ENCODE measurements at regions not wholly inside any gene's neighbourhood (a gene's known extent, or its start where the extent isn't known, plus 50 kb on each side); places are given as distances from the start of the nearest gene placed in this dataset.
A peak's percentile ranks its signal among the peaks of the same experiment; 100 is the strongest.
"Not testable (repeated sequence)": the region's sequence is repeated elsewhere in the genome, so short reads cannot be mapped to it uniquely, and the experiment has no call there.

DNA sequence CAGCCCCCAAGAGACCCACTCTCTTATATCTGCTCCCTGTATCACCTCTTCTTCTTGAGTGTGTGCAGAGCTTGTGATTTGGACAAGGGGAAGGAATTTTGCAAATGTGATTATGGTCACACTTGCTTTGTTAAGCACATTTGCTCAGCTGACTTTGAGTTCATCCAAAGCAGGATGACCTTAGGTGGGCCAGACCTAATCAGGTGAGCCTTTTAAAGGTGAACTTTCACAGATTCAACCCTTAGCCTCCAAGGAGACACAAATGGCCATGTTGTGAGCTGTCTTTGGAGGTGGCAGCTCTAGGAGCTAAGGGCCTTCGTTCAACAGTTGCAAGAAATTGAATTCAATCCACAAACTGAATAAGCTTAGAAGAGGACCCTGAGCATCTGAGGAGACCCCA lies 147.8 kb downstream of the DEFB131A start:
- no peak overlapping the region for H3K4me3 Mint-ChIP-seq

GRCh38 chr4:9594948-9595347 lies 150.7 kb downstream of the DEFB131A start:
- Mint-ChIP-seq H3K36me3 (ENCODE audit: low read depth) (peaks cover 13% of the 10 kb centered on the region), H3K27me3 (no peaks in the 10 kb centered on the region), H3K27ac (no peak overlapping the region), H3K9me3 (peaks cover 13% of the 10 kb centered on the region), H3K4me3 (no peak overlapping the region), H3K4me1 (peaks cover 6% of the 10 kb centered on the region)
- ATAC-seq (replicated peaks): no peak

More for the DNA sequence above, 147.8 kb downstream of the DEFB131A start:
- H3K27ac Mint-ChIP-seq: no peak overlapping the region
- no peak for ATAC-seq (replicated peaks)
- no peaks in the 10 kb centered on the region for H3K27me3 Mint-ChIP-seq
- H3K9me3 Mint-ChIP-seq: peaks cover 13% of the 10 kb centered on the region
- H3K4me1 Mint-ChIP-seq: peaks cover 6% of the 10 kb centered on the region
- peaks cover 13% of the 10 kb centered on the region for H3K36me3 Mint-ChIP-seq (ENCODE audit: low read depth)

DNA sequence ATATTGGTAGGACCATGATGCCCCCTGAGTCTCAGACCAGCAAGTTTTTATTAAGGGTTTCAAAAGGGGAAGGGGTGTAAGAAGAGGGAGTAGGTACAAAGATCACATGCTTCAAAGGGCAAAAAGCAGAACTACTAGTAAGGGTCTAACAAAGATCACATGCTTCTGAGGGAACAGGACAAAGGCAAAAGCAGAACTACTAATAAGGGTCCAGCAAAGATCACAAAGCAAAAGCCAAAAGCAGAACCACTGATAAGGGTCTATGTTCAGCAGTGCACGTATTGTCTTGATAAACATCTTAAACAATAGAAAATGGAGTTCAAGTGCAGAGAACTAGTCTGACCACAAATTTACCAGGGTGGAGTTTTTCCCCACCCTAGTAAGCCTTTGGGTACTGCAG lies 151.3 kb downstream of the DEFB131A start:
- Mint-ChIP-seq H3K9me3 (peaks cover 13% of the 10 kb centered on the region), H3K36me3 (ENCODE audit: low read depth) (peaks cover 13% of the 10 kb centered on the region)
- not testable (repeated sequence) for H3K27ac Mint-ChIP-seq; H3K4me3 Mint-ChIP-seq; H3K4me1 Mint-ChIP-seq; ATAC-seq (replicated peaks); H3K27me3 Mint-ChIP-seq

DNA sequence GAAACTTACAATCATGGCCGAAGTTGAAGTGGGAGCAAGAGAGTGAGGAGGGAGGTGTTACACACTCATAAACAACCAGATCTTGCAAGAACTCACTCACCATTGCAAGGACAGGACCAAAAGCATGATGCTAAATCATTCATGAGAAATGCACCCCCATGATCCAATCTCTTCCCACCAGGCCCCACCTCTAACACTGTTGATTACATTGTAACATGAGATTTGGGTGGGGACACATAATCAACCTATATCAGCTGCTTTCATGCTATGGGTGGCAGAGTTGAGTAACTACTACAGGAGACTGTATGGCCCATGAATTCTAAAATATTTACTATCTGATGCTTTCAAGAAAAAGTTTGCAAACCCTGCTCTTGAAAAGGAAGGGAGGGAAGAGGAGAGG lies 155.1 kb downstream of the DEFB131A start:
- Mint-ChIP-seq H3K27me3 (no peaks in the 10 kb centered on the region), H3K27ac (no peak overlapping the region), H3K4me1 (peaks cover 27% of the 10 kb centered on the region), H3K4me3 (no peak overlapping the region), H3K9me3 (peaks cover 13% of the 10 kb centered on the region), H3K36me3 (ENCODE audit: low read depth) (peaks cover 13% of the 10 kb centered on the region)
- ATAC-seq (replicated peaks): no peak

GRCh38 chr4:9600246-9600645 lies 156.0 kb downstream of the DEFB131A start:
- peaks cover 9% of the 10 kb centered on the region for H3K36me3 Mint-ChIP-seq (ENCODE audit: low read depth)
- H3K27me3 Mint-ChIP-seq: no peaks in the 10 kb centered on the region
- H3K27ac Mint-ChIP-seq: no peak overlapping the region
- peaks cover 36% of the 10 kb centered on the region for H3K4me1 Mint-ChIP-seq
- H3K4me3 Mint-ChIP-seq: no peak overlapping the region
- ATAC-seq (replicated peaks): no peak
- peaks cover 12% of the 10 kb centered on the region for H3K9me3 Mint-ChIP-seq

DNA sequence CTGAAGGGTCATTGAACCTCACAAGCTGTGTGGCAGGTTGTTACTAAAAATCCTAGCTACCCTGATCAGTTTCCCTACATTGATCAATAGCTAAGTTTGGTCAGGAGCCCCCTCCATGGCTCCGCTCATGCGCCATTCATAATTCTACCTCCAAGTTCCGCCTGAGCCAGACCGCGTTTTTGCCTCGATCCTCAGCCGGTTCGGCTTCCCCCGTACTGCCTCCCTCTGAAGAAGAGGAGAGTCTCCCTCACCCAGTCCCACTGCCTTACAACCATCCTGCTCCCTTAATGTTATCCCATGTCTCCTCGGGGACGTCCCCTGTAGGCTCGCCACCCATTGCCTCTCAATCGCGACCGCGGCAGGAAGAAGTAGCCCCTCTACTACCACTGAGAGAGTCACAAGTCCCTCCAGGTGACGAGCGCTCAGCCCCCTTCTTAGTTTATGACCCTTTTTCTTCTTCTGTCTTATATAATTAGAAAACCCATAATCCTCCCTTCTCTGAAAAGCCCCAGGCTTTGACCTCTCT lies 158.2 kb downstream of the DEFB131A start:
- H3K4me1 Mint-ChIP-seq: peaks cover 39% of the 10 kb centered on the region
- peak overlapping the region; percentile 60 for H3K27ac Mint-ChIP-seq
- no peaks in the 10 kb centered on the region for H3K9me3 Mint-ChIP-seq
- H3K4me3 Mint-ChIP-seq: peak overlapping the region; percentile 3
- no peaks in the 10 kb centered on the region for H3K36me3 Mint-ChIP-seq (ENCODE audit: low read depth)
- ATAC-seq (replicated peaks): no peak
- H3K27me3 Mint-ChIP-seq: no peaks in the 10 kb centered on the region

DNA sequence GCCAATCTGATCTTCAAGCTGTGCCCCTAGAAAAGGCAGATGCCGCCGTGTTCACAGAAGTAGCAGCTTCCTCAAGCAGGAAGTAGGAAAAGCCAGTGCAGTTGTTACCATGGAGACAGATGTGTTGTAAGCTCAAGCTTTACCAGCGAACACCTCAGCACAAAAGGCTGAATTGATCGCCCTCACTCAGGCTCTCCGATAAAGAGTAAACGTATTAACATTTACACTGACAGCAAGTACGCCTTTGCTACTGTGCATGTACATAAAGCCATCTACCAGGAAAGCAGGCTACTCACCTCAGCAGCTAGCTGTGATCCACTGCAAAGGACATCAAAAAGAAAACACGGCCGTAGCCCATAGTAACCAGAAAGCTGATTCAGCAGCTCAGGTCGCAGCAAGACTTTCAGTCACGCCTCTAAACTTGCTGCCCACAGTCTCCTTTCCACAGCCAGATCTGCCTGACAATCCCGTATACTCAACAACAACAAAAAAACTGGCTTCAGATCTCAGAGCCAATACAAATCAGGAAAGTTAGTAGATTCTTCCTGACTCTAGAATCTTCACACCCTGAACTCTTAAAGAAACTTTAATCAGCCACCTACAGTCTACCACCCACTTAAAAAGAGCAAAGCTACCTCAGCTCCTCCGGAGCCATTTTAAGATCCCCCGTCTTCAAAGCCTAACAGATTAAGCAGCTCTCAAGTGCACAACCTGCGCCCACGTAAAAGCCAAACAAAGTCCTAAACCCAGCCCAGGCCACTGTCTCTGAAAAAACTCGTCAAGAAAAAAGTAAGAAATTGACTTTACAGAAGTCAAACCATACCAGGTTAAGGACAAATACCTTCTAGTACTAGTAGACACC lies 160.0 kb downstream of the DEFB131A start:
- Mint-ChIP-seq H3K4me3 (peak overlapping the region; percentile 80), H3K4me1 (peaks cover 39% of the 10 kb centered on the region)
- not testable (repeated sequence) for ATAC-seq (replicated peaks)

DNA sequence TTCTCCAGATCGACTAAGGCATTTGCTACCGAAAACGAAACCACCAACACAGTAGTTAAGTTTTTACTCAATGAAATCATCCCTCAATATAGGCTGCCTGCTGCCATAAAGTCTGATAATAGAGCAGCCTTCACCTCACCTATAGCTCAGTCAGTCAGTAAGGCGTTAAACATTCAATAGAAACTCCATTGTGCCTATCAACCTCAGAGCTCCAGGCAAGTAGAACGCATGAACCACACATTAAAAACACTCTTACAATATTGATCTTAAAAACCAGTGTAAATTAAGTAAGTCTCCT lies 160.6 kb downstream of the DEFB131A start:
- peak overlapping the region; percentile 80 for H3K4me3 Mint-ChIP-seq
- not testable (repeated sequence) for H3K9me3 Mint-ChIP-seq; H3K27me3 Mint-ChIP-seq; H3K36me3 Mint-ChIP-seq (ENCODE audit: low read depth); ATAC-seq (replicated peaks)
- peaks cover 39% of the 10 kb centered on the region for H3K4me1 Mint-ChIP-seq
- peak overlapping the region; percentile 93 for H3K27ac Mint-ChIP-seq

More for the DNA sequence above, 160.0 kb downstream of the DEFB131A start:
- H3K27ac Mint-ChIP-seq: peak overlapping the region; percentile 93
- H3K9me3 Mint-ChIP-seq; H3K36me3 Mint-ChIP-seq (ENCODE audit: low read depth); H3K27me3 Mint-ChIP-seq: not testable (repeated sequence)

DNA sequence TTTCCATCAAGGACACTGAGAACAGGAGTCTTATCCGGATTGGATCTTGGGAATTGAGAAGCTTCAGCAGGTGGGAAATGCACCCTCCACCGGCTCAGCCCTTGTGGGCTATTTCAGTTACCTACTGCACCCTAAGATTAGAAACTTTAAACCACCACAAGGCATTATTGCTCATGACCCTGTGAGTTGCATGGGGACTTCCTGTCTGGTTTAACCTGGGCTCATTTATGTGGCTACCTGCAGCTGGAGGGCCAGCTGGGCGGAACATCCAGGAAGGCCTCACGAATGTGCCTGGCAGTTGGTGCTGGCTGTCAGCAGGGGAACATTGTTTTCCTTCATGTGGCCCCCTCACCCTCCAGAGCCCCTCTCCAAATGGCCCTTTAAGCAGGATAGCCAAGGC lies 164.1 kb downstream of the DEFB131A start:
- Mint-ChIP-seq H3K4me1 (peaks cover 26% of the 10 kb centered on the region), H3K9me3 (no peaks in the 10 kb centered on the region), H3K36me3 (ENCODE audit: low read depth) (no peaks in the 10 kb centered on the region), H3K27me3 (peaks cover 2% of the 10 kb centered on the region), H3K4me3 (no peak overlapping the region), H3K27ac (no peak overlapping the region)
- no peak for ATAC-seq (replicated peaks)

- H3K4me1 Mint-ChIP-seq; ATAC-seq (replicated peaks); H3K4me3 Mint-ChIP-seq; H3K27me3 Mint-ChIP-seq; H3K9me3 Mint-ChIP-seq; H3K36me3 Mint-ChIP-seq (ENCODE audit: low read depth); H3K27ac Mint-ChIP-seq: not testable (repeated sequence)
Observed at GRCh38 chr4:9610321-9610720, 166.1 kb downstream of the DEFB131A start.

GRCh38 chr4:9611101-9611500 lies 166.9 kb downstream of the DEFB131A start:
- H3K9me3 Mint-ChIP-seq: no peaks in the 10 kb centered on the region
- no peak for ATAC-seq (replicated peaks)
- no peak overlapping the region for H3K4me3 Mint-ChIP-seq
- H3K36me3 Mint-ChIP-seq (ENCODE audit: low read depth): no peaks in the 10 kb centered on the region
- H3K27me3 Mint-ChIP-seq: peaks cover 2% of the 10 kb centered on the region
- H3K27ac Mint-ChIP-seq: no peak overlapping the region
- peaks cover under 1% of the 10 kb centered on the region for H3K4me1 Mint-ChIP-seq

DNA sequence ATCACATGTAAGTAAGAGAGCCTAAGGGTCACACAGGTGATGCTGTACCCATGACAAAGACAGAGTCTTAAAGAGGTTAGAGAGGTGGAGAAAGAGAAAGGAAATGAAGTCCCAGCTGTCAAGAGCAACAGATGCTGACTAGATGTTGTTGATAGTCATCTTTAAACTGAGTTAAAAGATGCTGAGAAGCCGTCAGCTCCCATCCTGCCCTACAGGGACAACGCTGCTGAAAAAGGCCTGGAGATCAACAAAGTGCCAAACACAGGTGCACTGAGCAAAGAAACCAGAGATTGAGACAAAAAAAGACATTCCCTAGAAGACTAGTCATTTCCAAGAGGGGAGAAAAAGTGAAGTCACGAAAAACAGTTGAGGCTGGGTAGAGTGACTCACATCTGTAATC lies 145.0 kb upstream of the DRD5 start:
- H3K27me3 Mint-ChIP-seq; H3K4me3 Mint-ChIP-seq; H3K4me1 Mint-ChIP-seq; H3K27ac Mint-ChIP-seq; ATAC-seq (replicated peaks); H3K36me3 Mint-ChIP-seq (ENCODE audit: low read depth); H3K9me3 Mint-ChIP-seq: not testable (repeated sequence)

GRCh38 chr4:9659678-9660077 lies 121.8 kb upstream of the DRD5 start:
- not testable (repeated sequence) for H3K4me3 Mint-ChIP-seq; H3K9me3 Mint-ChIP-seq; H3K27me3 Mint-ChIP-seq; H3K36me3 Mint-ChIP-seq (ENCODE audit: low read depth); H3K4me1 Mint-ChIP-seq; H3K27ac Mint-ChIP-seq; ATAC-seq (replicated peaks)

DNA sequence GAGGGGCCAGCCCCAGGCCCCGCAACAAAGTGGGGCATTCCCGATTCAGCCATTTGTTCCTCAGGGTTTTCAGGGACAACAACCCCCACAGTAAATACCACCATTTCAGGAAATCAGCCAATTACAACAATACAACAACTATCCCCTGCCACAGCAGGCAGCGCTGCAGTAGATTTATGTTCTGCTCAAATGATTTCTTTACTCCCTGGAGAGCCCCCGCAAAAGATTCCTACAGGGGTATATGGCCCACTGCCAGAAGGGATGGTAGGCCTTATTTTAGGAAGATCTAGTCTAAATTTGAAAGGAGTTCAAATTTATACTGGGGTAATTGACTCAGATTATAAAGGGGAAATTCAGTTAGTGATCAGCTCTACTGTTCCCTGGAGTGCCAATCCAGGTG lies 120.5 kb upstream of the DRD5 start:
- H3K9me3 Mint-ChIP-seq; H3K4me3 Mint-ChIP-seq; H3K27ac Mint-ChIP-seq; H3K27me3 Mint-ChIP-seq; ATAC-seq (replicated peaks); H3K4me1 Mint-ChIP-seq; H3K36me3 Mint-ChIP-seq (ENCODE audit: low read depth): not testable (repeated sequence)

- H3K4me1 Mint-ChIP-seq; H3K27me3 Mint-ChIP-seq; H3K27ac Mint-ChIP-seq; ATAC-seq (replicated peaks); H3K4me3 Mint-ChIP-seq; H3K36me3 Mint-ChIP-seq (ENCODE audit: low read depth); H3K9me3 Mint-ChIP-seq: not testable (repeated sequence)
Observed at GRCh38 chr4:9670725-9671124, 110.7 kb upstream of the DRD5 start.

Measured in activated T-helper 17 cell treated with anti-CD3 and anti-CD28 coated beads, Interleukin-2, amount 50 U/mL, for 72 hours (primary cell).